ENCODE measurements at regions not wholly inside any gene's neighbourhood (a gene's known extent, or its start where the extent isn't known, plus 50 kb on each side); places are given as distances from the start of the nearest gene placed in this dataset.

- no peak for DNase-seq (ENCODE audit: low spot score)
- Histone ChIP-seq H3K9me3 (ENCODE audit: low read length) (no peaks in the 10 kb centered on the region), H3K79me2 (ENCODE audit: insufficient read depth, low read depth, low read length) (no peaks in the 10 kb centered on the region), H3K27ac (ENCODE audit: low read depth, low read length, poor library complexity, severe bottlenecking) (no peak overlapping the region), H3K4me3 (ENCODE audit: low read depth, low read length, poor library complexity, severe bottlenecking) (no peak overlapping the region), H3K4me1 (ENCODE audit: insufficient read depth, low read length, poor library complexity, severe bottlenecking) (no peaks in the 10 kb centered on the region), H4K20me1 (ENCODE audit: insufficient read depth, low read length) (no peaks in the 10 kb centered on the region), H3K36me3 (ENCODE audit: insufficient read depth, low read length) (no peaks in the 10 kb centered on the region), H3K9me2 (ENCODE audit: insufficient read depth, low read length) (no peaks in the 10 kb centered on the region), H2AFZ (ENCODE audit: low read length) (no peak overlapping the region), H3K4me2 (ENCODE audit: low read length) (no peak overlapping the region)
- ChIA-PET POLR2A (no interaction called here), CTCF (ENCODE audit: unreplicated experiment) (no interaction called here)
- no TSS peak for BruUV-seq (replicated peaks)
- no peak for TF ChIP-seq EZH2phosphoT487 (IDR thresholded peaks at IDR 0.05; ENCODE audit: borderline replicate concordance, low read depth, low read length)
- TF ChIP-seq, protein P1, sequence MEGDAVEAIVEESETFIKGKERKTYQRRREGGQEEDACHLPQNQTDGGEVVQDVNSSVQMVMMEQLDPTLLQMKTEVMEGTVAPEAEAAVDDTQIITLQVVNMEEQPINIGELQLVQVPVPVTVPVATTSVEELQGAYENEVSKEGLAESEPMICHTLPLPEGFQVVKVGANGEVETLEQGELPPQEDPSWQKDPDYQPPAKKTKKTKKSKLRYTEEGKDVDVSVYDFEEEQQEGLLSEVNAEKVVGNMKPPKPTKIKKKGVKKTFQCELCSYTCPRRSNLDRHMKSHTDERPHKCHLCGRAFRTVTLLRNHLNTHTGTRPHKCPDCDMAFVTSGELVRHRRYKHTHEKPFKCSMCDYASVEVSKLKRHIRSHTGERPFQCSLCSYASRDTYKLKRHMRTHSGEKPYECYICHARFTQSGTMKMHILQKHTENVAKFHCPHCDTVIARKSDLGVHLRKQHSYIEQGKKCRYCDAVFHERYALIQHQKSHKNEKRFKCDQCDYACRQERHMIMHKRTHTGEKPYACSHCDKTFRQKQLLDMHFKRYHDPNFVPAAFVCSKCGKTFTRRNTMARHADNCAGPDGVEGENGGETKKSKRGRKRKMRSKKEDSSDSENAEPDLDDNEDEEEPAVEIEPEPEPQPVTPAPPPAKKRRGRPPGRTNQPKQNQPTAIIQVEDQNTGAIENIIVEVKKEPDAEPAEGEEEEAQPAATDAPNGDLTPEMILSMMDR (conservative IDR thresholded peaks at IDR 0.05; ENCODE audit: low read length) = no peak
- intact Hi-C loops (cut with micrococcal nuclease; ENCODE audit: unreplicated experiment) = no loop called here
Measured at GRCh38 chr2:211128287-211128686, 571.9 kb downstream of the CPS1 start.

DNA sequence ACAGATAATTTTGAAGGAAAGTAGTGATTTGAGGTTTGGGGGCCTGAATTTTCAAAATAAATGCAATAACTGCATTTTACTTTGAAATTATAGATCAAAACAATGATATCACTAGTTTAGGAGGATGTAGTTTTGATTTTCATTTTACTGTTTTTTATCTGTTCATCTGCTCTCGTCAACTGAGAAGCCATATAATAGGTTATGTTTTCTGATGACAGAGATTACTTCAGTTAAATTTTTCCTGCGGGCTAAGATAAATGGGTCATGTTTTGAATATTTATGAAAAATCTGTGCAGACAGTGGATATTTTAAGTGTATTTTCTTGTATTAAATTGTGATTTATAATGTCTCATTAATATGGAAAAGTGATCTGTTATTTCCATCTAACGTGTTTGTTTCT is 573.4 kb downstream of the CPS1 start:
- intact Hi-C loops (cut with micrococcal nuclease; ENCODE audit: unreplicated experiment) = no loop called here
- no peak for TF ChIP-seq EZH2phosphoT487 (IDR thresholded peaks at IDR 0.05; ENCODE audit: borderline replicate concordance, low read depth, low read length)
- TF ChIP-seq, protein P1 (conservative IDR thresholded peaks at IDR 0.05; ENCODE audit: low read length) = no peak

GRCh38 chr2:211132046-211132445 is 575.6 kb downstream of the CPS1 start:
- Histone ChIP-seq H3K79me2 (ENCODE audit: insufficient read depth, low read depth, low read length) (no peaks in the 10 kb centered on the region), H3K4me1 (ENCODE audit: insufficient read depth, low read length, poor library complexity, severe bottlenecking) (no peaks in the 10 kb centered on the region), H2AFZ (ENCODE audit: low read length) (no peak overlapping the region), H3K9me3 (ENCODE audit: low read length) (no peaks in the 10 kb centered on the region), H3K4me3 (ENCODE audit: low read depth, low read length, poor library complexity, severe bottlenecking) (no peak overlapping the region), H3K27ac (ENCODE audit: low read depth, low read length, poor library complexity, severe bottlenecking) (no peak overlapping the region), H4K20me1 (ENCODE audit: insufficient read depth, low read length) (no peaks in the 10 kb centered on the region), H3K36me3 (ENCODE audit: insufficient read depth, low read length) (no peaks in the 10 kb centered on the region), H3K4me2 (ENCODE audit: low read length) (no peak overlapping the region), H3K9me2 (ENCODE audit: insufficient read depth, low read length) (no peaks in the 10 kb centered on the region)
- TF ChIP-seq, protein P1 (conservative IDR thresholded peaks at IDR 0.05; ENCODE audit: low read length) = no peak
- no peak for TF ChIP-seq EZH2phosphoT487 (IDR thresholded peaks at IDR 0.05; ENCODE audit: borderline replicate concordance, low read depth, low read length)
- no peak for DNase-seq (ENCODE audit: low spot score)
- intact Hi-C loops (cut with micrococcal nuclease; ENCODE audit: unreplicated experiment) = no loop called here
- BruUV-seq (replicated peaks) = no TSS peak
- ChIA-PET POLR2A (no interaction called here), CTCF (ENCODE audit: unreplicated experiment) (no interaction called here)

More for the DNA sequence above, 573.4 kb downstream of the CPS1 start:
- no peaks in the 10 kb centered on the region for H3K36me3 ChIP-seq (ENCODE audit: insufficient read depth, low read length)
- no peak for DNase-seq (ENCODE audit: low spot score)
- H3K27ac ChIP-seq (ENCODE audit: low read depth, low read length, poor library complexity, severe bottlenecking) = no peak overlapping the region
- H2AFZ ChIP-seq (ENCODE audit: low read length) = no peak overlapping the region
- ChIA-PET POLR2A (no interaction called here), CTCF (ENCODE audit: unreplicated experiment) (no interaction called here)
- no peak overlapping the region for H3K4me2 ChIP-seq (ENCODE audit: low read length)
- no peaks in the 10 kb centered on the region for H3K79me2 ChIP-seq (ENCODE audit: insufficient read depth, low read depth, low read length)
- no peaks in the 10 kb centered on the region for H4K20me1 ChIP-seq (ENCODE audit: insufficient read depth, low read length)
- no TSS peak for BruUV-seq (replicated peaks)
- H3K9me2 ChIP-seq (ENCODE audit: insufficient read depth, low read length) = no peaks in the 10 kb centered on the region
- no peaks in the 10 kb centered on the region for H3K4me1 ChIP-seq (ENCODE audit: insufficient read depth, low read length, poor library complexity, severe bottlenecking)
- no peak overlapping the region for H3K4me3 ChIP-seq (ENCODE audit: low read depth, low read length, poor library complexity, severe bottlenecking)
- no peaks in the 10 kb centered on the region for H3K9me3 ChIP-seq (ENCODE audit: low read length)
